Lung (tissue), 11 donors: ENCODE measurements at regions not wholly inside any gene's neighbourhood (a gene's known extent, or its start where the extent isn't known, plus 50 kb on each side); places are given as distances from the start of the nearest gene placed in this dataset.

Experiments
- ATAC-seq: fragments of 200-7000 bp; cut with Tn5 transposase; one replicate; pipeline ENCODE4 v1.9.1; 2020; ENCODE audit warnings: moderate number of reproducible peaks; ENCODE audit not compliant: insufficient read depth, low FRiP score
- DNase-seq, 3 donors: peaks; one replicate each; pipeline ENCODE4 v3.0.0-alpha.2; 2013 to 2017
- H3K27ac ChIP-seq, 2 donors: one replicate each; pipeline ENCODE4 v1.5.1; 2013; ENCODE audit warnings: mild to moderate bottlenecking in 2 of 2, moderate library complexity in 2 of 2, control low read depth in 1 of 2, inconsistent platforms in 1 of 2, low read depth in 1 of 2, low read length in 1 of 2
- H3K27me3 ChIP-seq, 3 donors: one replicate each; pipeline ENCODE4 v1.5.1; 2013; ENCODE audit warnings: low read length in 2 of 3; ENCODE audit not compliant: control insufficient read depth in 3 of 3, insufficient read depth in 3 of 3
- H3K36me3 ChIP-seq, 4 donors: one replicate each; pipeline ENCODE4 v1.5.1; 2013; ENCODE audit warnings: low read length in 4 of 4, mild to moderate bottlenecking in 1 of 4, moderate library complexity in 1 of 4; ENCODE audit not compliant: control insufficient read depth in 4 of 4, insufficient read depth in 4 of 4
- H3K4me1 ChIP-seq, 5 donors: one replicate each; pipeline ENCODE4 v1.5.1; 2013; ENCODE audit warnings: low read length in 5 of 5, mild to moderate bottlenecking in 2 of 5, moderate library complexity in 1 of 5; ENCODE audit not compliant: control insufficient read depth in 5 of 5, insufficient read depth in 5 of 5
- H3K4me3 ChIP-seq: one replicate; pipeline ENCODE4 v1.5.1; 2013; ENCODE audit warnings: mild to moderate bottlenecking, control low read depth, moderate library complexity
- H3K9ac ChIP-seq, 2 donors: one replicate each; pipeline ENCODE4 v1.5.1; 2013; ENCODE audit warnings: low read length in 2 of 2, control low read depth in 1 of 2; ENCODE audit not compliant: insufficient read depth in 1 of 2
- H3K9me3 ChIP-seq, 4 donors: one replicate each; pipeline ENCODE4 v1.5.1; 2013; ENCODE audit warnings: low read length in 3 of 4, mild to moderate bottlenecking in 1 of 4, moderate library complexity in 1 of 4; ENCODE audit not compliant: control insufficient read depth in 4 of 4, insufficient read depth in 3 of 4
- CTCF ChIP-seq: IDR thresholded peaks from 2 replicates; pipeline ENCODE4 v1.5.1; 2012; ENCODE audit warnings: mild to moderate bottlenecking; ENCODE audit errors: control extremely low read depth, extremely low read depth
- WGBS, 2 donors: extraction: QIAGEN DNeasy Blood & Tissue Kit; methylation state at CpG; one replicate each; pipeline ENCODE4 v1.1.7; 2013; 5-methylcytosine and 5-hydroxymethylcytosine counted together
- donor health status: control.
- donor health status: control.
- donor health status: Bipolar disorder and iron deficiency.
- donor health status: healthy.
- donor health status: DM: yes; HTN: yes; CAD: no.

DNA sequence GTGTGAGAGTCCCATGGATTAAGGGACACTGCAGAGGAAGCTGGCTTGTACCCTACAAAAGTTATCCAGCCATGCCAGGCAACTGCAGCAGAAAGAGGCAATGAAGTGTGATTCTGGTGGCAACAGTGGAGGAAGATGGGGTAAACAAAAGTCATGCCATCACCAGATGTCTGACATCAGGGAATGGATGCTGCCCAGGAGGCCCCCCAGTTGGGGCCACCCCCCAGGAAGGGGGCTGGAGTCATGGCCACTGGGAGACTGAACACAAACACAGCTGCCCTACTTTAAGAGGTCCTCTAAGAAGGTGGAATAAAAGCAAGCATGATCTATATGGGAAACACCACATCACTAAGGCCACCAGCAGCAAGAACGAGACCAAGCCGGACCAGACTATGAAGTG, 235.3 kb downstream of the KLF12 start:
- no peak for ATAC-seq
- Histone ChIP-seq H3K27me3 (no peaks in the 10 kb centered on the region), H3K9me3 (no peaks in the 10 kb centered on the region), H3K9ac (no peak overlapping the region), H3K27ac (no peak overlapping the region), H3K4me1 (peaks cover 0 to 2% (median 0%) of the 10 kb centered on the region in 5 donors), H3K36me3 (no peaks in the 10 kb centered on the region), H3K4me3 (no peak overlapping the region)
- TF ChIP-seq CTCF: no peak
- WGBS, 2 donors: 98 to 100% methylated on average over 2 of the region's 2 CpGs
- DNase-seq: no peak

DNA sequence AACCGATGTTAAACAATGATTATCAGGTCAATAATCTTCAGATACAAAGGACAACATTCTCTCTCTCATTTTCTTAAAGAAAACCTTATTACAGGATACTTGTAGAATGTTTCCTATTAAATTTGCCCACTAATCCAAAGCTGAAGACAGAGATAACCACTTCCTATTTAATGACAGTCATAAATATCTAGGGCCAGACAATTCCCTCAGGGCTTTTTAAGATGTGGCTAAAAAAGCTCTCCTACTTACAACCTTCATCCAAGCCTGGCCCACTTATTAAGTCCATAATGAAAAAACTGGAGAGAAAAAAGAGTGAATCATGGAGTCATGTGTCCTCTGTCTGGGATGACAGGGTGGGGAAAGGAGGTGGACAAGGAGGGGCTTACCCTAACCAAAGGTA, 235.9 kb downstream of the KLF12 start:
- Histone ChIP-seq H3K4me3 (no peak overlapping the region), H3K9ac (no peak overlapping the region), H3K4me1 (peaks cover 0 to 2% (median 0%) of the 10 kb centered on the region in 5 donors), H3K27ac (no peak overlapping the region), H3K9me3 (no peaks in the 10 kb centered on the region), H3K36me3 (no peaks in the 10 kb centered on the region), H3K27me3 (no peaks in the 10 kb centered on the region)
- DNase-seq: no peak
- 85 to 91% methylated on average over 1 of the region's 1 CpG for WGBS, 2 donors
- ATAC-seq: no peak
- TF ChIP-seq CTCF: no peak

GRCh38 chr13:73894995-73895571, 239.1 kb downstream of the KLF12 start:
- TF ChIP-seq CTCF: no peak
- H3K9ac ChIP-seq: no peak overlapping the region
- H3K36me3 ChIP-seq: no peaks in the 10 kb centered on the region
- ATAC-seq (no peak), DNase-seq (no peak)
- peaks cover 0 to 2% (median 0%) of the 10 kb centered on the region in 5 donors for H3K4me1 ChIP-seq
- no peak overlapping the region for H3K27ac ChIP-seq
- H3K4me3 ChIP-seq: no peak overlapping the region
- 80 to 89% methylated on average over 4 of the region's 4 CpGs for WGBS, 2 donors
- no peaks in the 10 kb centered on the region for H3K27me3 ChIP-seq
- H3K9me3 ChIP-seq: no peaks in the 10 kb centered on the region

DNA sequence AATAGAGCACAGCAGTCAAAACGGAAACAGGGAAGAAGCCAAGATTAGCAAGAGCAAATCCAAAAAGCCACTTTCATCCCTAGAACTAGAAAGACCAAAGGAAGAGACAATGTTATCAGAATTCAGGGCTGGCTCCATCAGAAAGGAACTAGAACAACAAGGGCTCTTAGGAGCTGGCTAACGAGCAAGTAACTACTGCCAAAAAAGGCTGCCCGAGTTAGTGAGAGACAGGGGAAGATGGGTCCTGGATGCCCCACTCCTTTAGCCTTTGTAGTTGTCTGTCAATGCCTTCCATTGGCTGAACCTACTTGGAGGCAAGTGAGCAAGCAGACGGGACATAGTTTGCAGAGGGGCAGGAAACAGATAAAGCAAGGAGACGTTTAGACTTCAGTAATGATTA, 240.4 kb downstream of the KLF12 start:
- H3K27me3 ChIP-seq: no peaks in the 10 kb centered on the region
- ATAC-seq: no peak
- 77 to 84% methylated on average over 5 of the region's 5 CpGs for WGBS, 2 donors
- TF ChIP-seq CTCF: no peak
- peaks cover 0 to 2% (median 0%) of the 10 kb centered on the region in 5 donors for H3K4me1 ChIP-seq
- no peak for DNase-seq
- H3K36me3 ChIP-seq: no peaks in the 10 kb centered on the region
- no peak overlapping the region for H3K27ac ChIP-seq
- no peaks in the 10 kb centered on the region for H3K9me3 ChIP-seq
- no peak overlapping the region for H3K9ac ChIP-seq
- no peak overlapping the region for H3K4me3 ChIP-seq
